RWPE2 (cell line): ENCODE measurements at regions not wholly inside any gene's neighbourhood (a gene's known extent, or its start where the extent isn't known, plus 50 kb on each side); places are given as distances from the start of the nearest gene placed in this dataset.

ENCODE experiments used
- ATAC-seq: fragments of 200-7000 bp; cut with Tn5 transposase; 3 replicates; pipeline ENCODE4 v1.9.1; 2021; ENCODE audit warnings: low read depth
- DNase-seq: peaks from one replicate; pipeline ENCODE4 v3.0.0-alpha.2; 2020; ENCODE audit warnings: low spot score
- H3K27ac ChIP-seq: fragments of 450-650 bp; 2 replicates; pipeline ENCODE4 v1.5.1; 2017; ENCODE audit warnings: mild to moderate bottlenecking; ENCODE audit not compliant: poor library complexity, severe bottlenecking
- H3K27me3 ChIP-seq: fragments of 250-450 bp; sonication (Bioruptor Pico); 2 replicates; pipeline ENCODE4 v1.5.1; 2021; ENCODE audit warnings: mild to moderate bottlenecking, moderate library complexity; ENCODE audit not compliant: insufficient read depth, poor library complexity, severe bottlenecking
- H3K36me3 ChIP-seq: fragments of 250-450 bp; sonication (Bioruptor Pico); 2 replicates; pipeline ENCODE4 v1.5.1; 2020; ENCODE audit warnings: low read depth, mild to moderate bottlenecking, moderate library complexity
- H3K4me1 ChIP-seq: fragments of 250-450 bp; sonication (Bioruptor Pico); 2 replicates; pipeline ENCODE4 v1.5.1; 2021; ENCODE audit warnings: mild to moderate bottlenecking, moderate library complexity; ENCODE audit not compliant: insufficient read depth, poor library complexity, severe bottlenecking
- H3K4me3 ChIP-seq: fragments of 250-450 bp; sonication (Bioruptor Pico); 2 replicates; pipeline ENCODE4 v1.5.1; 2021; ENCODE audit warnings: mild to moderate bottlenecking, moderate library complexity; ENCODE audit not compliant: severe bottlenecking
- H3K9me3 ChIP-seq: fragments of 250-450 bp; sonication (Bioruptor Pico); 2 replicates; pipeline ENCODE4 v1.5.1; 2021; ENCODE audit warnings: mild to moderate bottlenecking, moderate library complexity; ENCODE audit not compliant: severe bottlenecking
- CTCF ChIP-seq: fragments of 450-650 bp; IDR thresholded peaks from one replicate; pipeline ENCODE4 v1.5.1; 2017; ENCODE audit warnings: mild to moderate bottlenecking, moderate library complexity; ENCODE audit not compliant: poor library complexity, severe bottlenecking

- no peak for TF ChIP-seq CTCF
- Histone ChIP-seq H3K27ac (no peak overlapping the region), H3K9me3 (no peaks in the 10 kb centered on the region), H3K36me3 (no peaks in the 10 kb centered on the region), H3K4me1 (no peaks in the 10 kb centered on the region), H3K4me3 (no peak overlapping the region), H3K27me3 (no peaks in the 10 kb centered on the region)
- DNase-seq = no peak
- ATAC-seq = no peak
These were observed 1503.8 kb upstream of the PCDH20 start for GRCh38 chr13:62919491-62919890.

- ATAC-seq = no peak
These were observed 1495.0 kb upstream of the PCDH20 start for GRCh38 chr13:62910541-62911060.

GRCh38 chr13:62908321-62908720, 1492.7 kb upstream of the PCDH20 start:
- no peaks in the 10 kb centered on the region for H3K4me1 ChIP-seq
- TF ChIP-seq CTCF = no peak
- H3K27me3 ChIP-seq = no peaks in the 10 kb centered on the region
- H3K4me3 ChIP-seq = no peak overlapping the region
- ATAC-seq = no peak
- no peaks in the 10 kb centered on the region for H3K36me3 ChIP-seq
- H3K9me3 ChIP-seq = no peaks in the 10 kb centered on the region
- H3K27ac ChIP-seq = no peak overlapping the region
- no peak for DNase-seq

More at GRCh38 chr13:62910541-62911060, 1495.0 kb upstream of the PCDH20 start:
- H3K4me3 ChIP-seq = no peak overlapping the region
- H3K4me1 ChIP-seq = no peaks in the 10 kb centered on the region
- H3K27me3 ChIP-seq = no peaks in the 10 kb centered on the region
- no peak for DNase-seq
- no peaks in the 10 kb centered on the region for H3K9me3 ChIP-seq
- no peaks in the 10 kb centered on the region for H3K36me3 ChIP-seq
- no peak for TF ChIP-seq CTCF
- no peak overlapping the region for H3K27ac ChIP-seq

GRCh38 chr13:62906896-62907295, 1491.2 kb upstream of the PCDH20 start:
- no peaks in the 10 kb centered on the region for H3K9me3 ChIP-seq
- no peak for ATAC-seq

GRCh38 chr13:62906469-62906868, 1490.8 kb upstream of the PCDH20 start:
- TF ChIP-seq CTCF = no peak
- H3K27ac ChIP-seq = no peak overlapping the region
- ATAC-seq = no peak
- no peaks in the 10 kb centered on the region for H3K27me3 ChIP-seq
- no peaks in the 10 kb centered on the region for H3K4me1 ChIP-seq
- H3K9me3 ChIP-seq = no peaks in the 10 kb centered on the region
- H3K36me3 ChIP-seq = no peaks in the 10 kb centered on the region
- no peak overlapping the region for H3K4me3 ChIP-seq
- DNase-seq = no peak

More at GRCh38 chr13:62906896-62907295, 1491.2 kb upstream of the PCDH20 start:
- DNase-seq = no peak
- H3K27me3 ChIP-seq = no peaks in the 10 kb centered on the region
- H3K36me3 ChIP-seq = no peaks in the 10 kb centered on the region
- no peak for TF ChIP-seq CTCF
- H3K27ac ChIP-seq = no peak overlapping the region
- H3K4me3 ChIP-seq = no peak overlapping the region
- no peaks in the 10 kb centered on the region for H3K4me1 ChIP-seq
